ENCODE measurements at regions not wholly inside any gene's neighbourhood (a gene's known extent, or its start where the extent isn't known, plus 50 kb on each side); places are given as distances from the start of the nearest gene placed in this dataset.
"Not testable (repeated sequence)": the region's sequence is repeated elsewhere in the genome, so short reads cannot be mapped to it uniquely, and the experiment has no call there.

DNA sequence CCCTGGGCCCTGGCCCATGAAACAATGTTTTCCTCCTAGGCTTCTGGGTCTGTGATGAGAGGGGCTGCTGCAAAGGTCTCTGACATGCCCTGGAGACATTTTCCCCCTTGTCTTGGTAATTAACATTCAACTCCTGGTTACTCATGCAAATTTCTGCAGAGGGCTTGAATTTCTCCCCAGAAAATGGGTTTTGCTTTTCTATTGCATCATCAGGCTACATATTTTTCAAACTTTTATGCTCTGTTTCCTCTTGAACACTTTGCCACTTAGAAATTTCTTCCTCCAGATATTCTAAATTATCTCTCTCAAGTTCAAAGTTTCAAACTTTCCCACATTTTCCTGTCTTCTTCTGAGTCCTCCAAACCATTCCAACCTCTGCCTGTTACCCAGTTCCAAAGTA is 98.2 kb upstream of the TCF21 start:
- not testable (repeated sequence) for H3K9me3 ChIP-seq (ENCODE audit: control insufficient read depth in 4 of 4, insufficient read depth in 3 of 4, low read length in 3 of 4); DNase-seq; H3K36me3 ChIP-seq (ENCODE audit: control insufficient read depth in 4 of 4, insufficient read depth in 4 of 4, low read length in 4 of 4); H3K4me3 ChIP-seq; H3K4me1 ChIP-seq (ENCODE audit: control insufficient read depth in 5 of 5, insufficient read depth in 5 of 5, low read length in 5 of 5); H3K9ac ChIP-seq (ENCODE audit: insufficient read depth in 1 of 2, low read length in 2 of 2); H3K27ac ChIP-seq (ENCODE audit: low read depth in 1 of 2, low read length in 1 of 2); H3K27me3 ChIP-seq (ENCODE audit: control insufficient read depth in 3 of 3, insufficient read depth in 3 of 3, low read length in 2 of 3); ATAC-seq (ENCODE audit: insufficient read depth, low FRiP score)

DNA sequence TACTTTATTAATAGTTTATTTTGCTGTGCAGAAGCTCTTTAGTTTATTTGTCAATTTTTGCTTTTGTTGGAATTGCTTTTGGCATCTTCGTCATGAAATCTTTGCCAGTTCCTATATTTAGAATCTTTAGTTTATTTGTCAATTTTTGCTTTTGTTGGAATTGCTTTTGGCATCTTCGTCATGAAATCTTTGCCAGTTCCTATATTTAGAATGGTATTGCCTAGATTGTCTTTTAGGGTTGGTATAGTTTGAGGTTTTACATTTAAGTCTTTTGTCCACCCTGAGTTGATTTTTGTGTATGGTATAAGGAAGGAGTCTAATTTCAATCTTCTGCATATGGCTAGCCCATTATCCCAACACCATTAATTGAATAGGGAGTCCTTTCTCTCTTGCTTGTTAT is 93.9 kb upstream of the TCF21 start:
- H3K9ac ChIP-seq (ENCODE audit: insufficient read depth in 1 of 2, low read length in 2 of 2); H3K4me1 ChIP-seq (ENCODE audit: control insufficient read depth in 5 of 5, insufficient read depth in 5 of 5, low read length in 5 of 5); H3K36me3 ChIP-seq (ENCODE audit: control insufficient read depth in 4 of 4, insufficient read depth in 4 of 4, low read length in 4 of 4); ATAC-seq (ENCODE audit: insufficient read depth, low FRiP score); H3K9me3 ChIP-seq (ENCODE audit: control insufficient read depth in 4 of 4, insufficient read depth in 3 of 4, low read length in 3 of 4); H3K27me3 ChIP-seq (ENCODE audit: control insufficient read depth in 3 of 3, insufficient read depth in 3 of 3, low read length in 2 of 3); H3K4me3 ChIP-seq; H3K27ac ChIP-seq (ENCODE audit: low read depth in 1 of 2, low read length in 1 of 2): not testable (repeated sequence)
- DNase-seq = peak in 2 of 3 donors; percentile 66 to 75
- WGBS, 2 donors = 74 to 76% methylated on average over 2 of the region's 2 CpGs

DNA sequence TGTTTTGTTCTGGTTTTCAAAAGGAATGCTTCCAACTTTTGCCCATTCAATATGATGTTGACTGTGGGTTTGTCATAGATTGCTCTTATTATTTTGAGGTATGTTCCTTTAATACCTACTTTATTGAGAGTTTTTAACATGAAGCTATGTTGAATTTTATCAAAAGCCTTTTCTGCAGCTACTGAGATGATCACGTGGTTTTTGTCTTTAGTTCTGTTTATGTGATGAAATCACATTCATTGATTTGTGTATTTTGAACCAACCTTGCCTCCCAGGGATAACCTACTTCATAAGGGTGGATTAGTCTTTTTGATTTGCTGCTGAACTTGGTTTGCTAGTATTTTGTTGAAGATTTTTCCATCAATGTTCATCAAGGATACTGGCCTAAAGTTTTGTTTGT is 92.7 kb upstream of the TCF21 start:
- WGBS, 2 donors = 65 to 74% methylated on average over 1 of the region's 1 CpG
- H3K4me1 ChIP-seq (ENCODE audit: control insufficient read depth in 5 of 5, insufficient read depth in 5 of 5, low read length in 5 of 5) = no peaks in the 10 kb centered on the region
- no peaks in the 10 kb centered on the region for H3K27me3 ChIP-seq (ENCODE audit: control insufficient read depth in 3 of 3, insufficient read depth in 3 of 3, low read length in 2 of 3)
- H3K4me3 ChIP-seq = no peak overlapping the region
- TF ChIP-seq, protein P1, sequence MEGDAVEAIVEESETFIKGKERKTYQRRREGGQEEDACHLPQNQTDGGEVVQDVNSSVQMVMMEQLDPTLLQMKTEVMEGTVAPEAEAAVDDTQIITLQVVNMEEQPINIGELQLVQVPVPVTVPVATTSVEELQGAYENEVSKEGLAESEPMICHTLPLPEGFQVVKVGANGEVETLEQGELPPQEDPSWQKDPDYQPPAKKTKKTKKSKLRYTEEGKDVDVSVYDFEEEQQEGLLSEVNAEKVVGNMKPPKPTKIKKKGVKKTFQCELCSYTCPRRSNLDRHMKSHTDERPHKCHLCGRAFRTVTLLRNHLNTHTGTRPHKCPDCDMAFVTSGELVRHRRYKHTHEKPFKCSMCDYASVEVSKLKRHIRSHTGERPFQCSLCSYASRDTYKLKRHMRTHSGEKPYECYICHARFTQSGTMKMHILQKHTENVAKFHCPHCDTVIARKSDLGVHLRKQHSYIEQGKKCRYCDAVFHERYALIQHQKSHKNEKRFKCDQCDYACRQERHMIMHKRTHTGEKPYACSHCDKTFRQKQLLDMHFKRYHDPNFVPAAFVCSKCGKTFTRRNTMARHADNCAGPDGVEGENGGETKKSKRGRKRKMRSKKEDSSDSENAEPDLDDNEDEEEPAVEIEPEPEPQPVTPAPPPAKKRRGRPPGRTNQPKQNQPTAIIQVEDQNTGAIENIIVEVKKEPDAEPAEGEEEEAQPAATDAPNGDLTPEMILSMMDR (IDR thresholded peaks at IDR 0.05; ENCODE audit: control extremely low read depth, extremely low read depth) = no peak
- no peak overlapping the region for H3K27ac ChIP-seq (ENCODE audit: low read depth in 1 of 2, low read length in 1 of 2)
- H3K36me3 ChIP-seq (ENCODE audit: control insufficient read depth in 4 of 4, insufficient read depth in 4 of 4, low read length in 4 of 4) = peaks cover 0 to 2% (median 0%) of the 10 kb centered on the region in 4 donors
- no peak for DNase-seq
- peaks cover 0 to 7% (median 2%) of the 10 kb centered on the region in 4 donors for H3K9me3 ChIP-seq (ENCODE audit: control insufficient read depth in 4 of 4, insufficient read depth in 3 of 4, low read length in 3 of 4)
- H3K9ac ChIP-seq (ENCODE audit: insufficient read depth in 1 of 2, low read length in 2 of 2) = no peak overlapping the region
- ATAC-seq (ENCODE audit: insufficient read depth, low FRiP score) = no peak

DNA sequence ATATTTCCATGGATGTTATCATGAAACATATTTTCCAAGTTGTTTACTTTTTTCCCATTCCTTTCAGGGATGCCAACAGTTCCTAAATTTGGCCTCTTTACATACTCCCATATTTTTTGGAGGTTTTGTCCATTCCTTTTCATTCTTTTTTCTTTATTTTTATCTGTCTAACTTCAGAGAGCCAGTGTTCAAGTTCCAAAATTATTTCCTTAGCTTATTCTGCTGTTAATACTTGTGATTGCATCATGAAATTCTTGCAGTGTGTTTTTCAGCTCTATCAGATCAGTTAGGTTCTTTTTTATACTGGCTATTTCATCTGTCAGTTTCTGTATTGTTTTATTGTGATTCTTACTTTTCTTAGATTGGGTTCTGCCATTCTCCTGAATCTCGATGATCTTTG is 89.9 kb upstream of the TCF21 start:
- Histone ChIP-seq H3K9ac (ENCODE audit: insufficient read depth in 1 of 2, low read length in 2 of 2) (no peak overlapping the region), H3K4me1 (ENCODE audit: control insufficient read depth in 5 of 5, insufficient read depth in 5 of 5, low read length in 5 of 5) (peaks cover 0 to 3% (median 0%) of the 10 kb centered on the region in 5 donors), H3K27ac (ENCODE audit: low read depth in 1 of 2, low read length in 1 of 2) (no peak overlapping the region), H3K9me3 (ENCODE audit: control insufficient read depth in 4 of 4, insufficient read depth in 3 of 4, low read length in 3 of 4) (peaks cover 0 to 7% (median 2%) of the 10 kb centered on the region in 4 donors), H3K27me3 (ENCODE audit: control insufficient read depth in 3 of 3, insufficient read depth in 3 of 3, low read length in 2 of 3) (no peaks in the 10 kb centered on the region), H3K36me3 (ENCODE audit: control insufficient read depth in 4 of 4, insufficient read depth in 4 of 4, low read length in 4 of 4) (peaks cover 0 to 2% (median 0%) of the 10 kb centered on the region in 4 donors), H3K4me3 (no peak overlapping the region)
- DNase-seq (no peak), ATAC-seq (ENCODE audit: insufficient read depth, low FRiP score) (no peak)
- TF ChIP-seq, protein P1 (IDR thresholded peaks at IDR 0.05; ENCODE audit: control extremely low read depth, extremely low read depth) = no peak
- WGBS, 2 donors = 73 to 87% methylated on average over 1 of the region's 1 CpG

DNA sequence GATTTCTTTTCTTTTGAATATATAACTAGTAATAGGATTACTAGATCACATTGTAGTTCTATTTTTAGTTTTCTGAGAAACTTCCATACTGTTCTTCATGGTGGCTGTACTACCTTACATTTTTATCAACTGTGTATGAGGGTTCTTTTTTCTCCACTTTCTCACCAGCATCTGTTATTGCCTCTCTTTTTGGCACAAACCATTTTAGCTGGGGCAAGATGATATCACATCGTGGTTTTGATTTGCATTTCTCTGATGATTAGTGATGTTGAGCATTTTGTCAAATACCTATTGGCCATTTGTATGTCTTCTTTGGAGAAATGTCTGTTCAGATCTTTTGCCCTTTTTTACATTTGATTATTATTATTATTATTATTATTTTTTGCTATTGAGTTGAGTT is 86.1 kb upstream of the TCF21 start:
- H3K4me3 ChIP-seq = no peak overlapping the region
- no peak overlapping the region for H3K9ac ChIP-seq (ENCODE audit: insufficient read depth in 1 of 2, low read length in 2 of 2)
- ATAC-seq (ENCODE audit: insufficient read depth, low FRiP score) (no peak), DNase-seq (no peak)
- 92 to 93% methylated on average over 1 of the region's 1 CpG for WGBS, 2 donors
- H3K9me3 ChIP-seq (ENCODE audit: control insufficient read depth in 4 of 4, insufficient read depth in 3 of 4, low read length in 3 of 4) = peaks cover 0 to 7% (median 2%) of the 10 kb centered on the region in 4 donors
- H3K27ac ChIP-seq (ENCODE audit: low read depth in 1 of 2, low read length in 1 of 2) = no peak overlapping the region
- H3K36me3 ChIP-seq (ENCODE audit: control insufficient read depth in 4 of 4, insufficient read depth in 4 of 4, low read length in 4 of 4) = peaks cover 0 to 2% (median 0%) of the 10 kb centered on the region in 4 donors
- TF ChIP-seq, protein P1 (IDR thresholded peaks at IDR 0.05; ENCODE audit: control extremely low read depth, extremely low read depth) = no peak
- no peaks in the 10 kb centered on the region for H3K27me3 ChIP-seq (ENCODE audit: control insufficient read depth in 3 of 3, insufficient read depth in 3 of 3, low read length in 2 of 3)
- H3K4me1 ChIP-seq (ENCODE audit: control insufficient read depth in 5 of 5, insufficient read depth in 5 of 5, low read length in 5 of 5) = peaks cover 0 to 24% (median 6%) of the 10 kb centered on the region in 5 donors

Data from lung (tissue), 11 donors.